Pancreas (tissue), 10 donors: ENCODE measurements at regions not wholly inside any gene's neighbourhood (a gene's known extent, or its start where the extent isn't known, plus 50 kb on each side); places are given as distances from the start of the nearest gene placed in this dataset.

ENCODE experiments used
- ATAC-seq, 4 donors: fragments of 200-7000 bp; cut with Tn5 transposase; one replicate each; pipeline versions ENCODE4 v1.8.0 to v1.9.1; 2020; ENCODE audit warnings: mild to moderate bottlenecking in 4 of 4, moderate library complexity in 4 of 4
- DNase-seq, 6 donors: peaks; one replicate each; pipeline ENCODE4 v3.0.0-alpha.2; 2020
- FAIRE-seq: peaks from 2 replicates; lab custom pipeline; 2012; peaks lifted over from hg19 to GRCh38; lab: Jason Lieb, UNC
- H3K27ac ChIP-seq, 4 donors: fragments of 200-600 bp; sonication (generic); 1 replicate in 3 of 4; 2 replicates in 1 of 4; pipeline versions ENCODE4 v1.5.0 to v1.8.0; 2020
- H3K27me3 ChIP-seq, 4 donors: fragments of 200-600 bp; one replicate each; pipeline ENCODE4 v1.8.0; 2021
- H3K36me3 ChIP-seq, 3 donors: fragments of 200-600 bp; sonication (generic) in 1 of 3; one replicate each; pipeline versions ENCODE4 v1.5.0 to v1.8.0; 2020 to 2021
- H3K4me1 ChIP-seq, 3 donors: fragments of 200-600 bp; one replicate each; pipeline ENCODE4 v1.8.0; 2021
- H3K4me3 ChIP-seq, 4 donors: fragments of 200-600 bp; sonication (generic) in 2 of 4; one replicate each; pipeline versions ENCODE4 v1.5.0 to v1.8.0; 2020 to 2021
- H3K9me3 ChIP-seq, 4 donors: fragments of 200-600 bp; one replicate each; pipeline ENCODE4 v1.8.0; 2021
- WGBS, 2 donors: extraction: QIAGEN DNeasy Blood & Tissue Kit; methylation state at CpG; one replicate each; pipeline ENCODE4 v1.1.7; 2013; 5-methylcytosine and 5-hydroxymethylcytosine counted together
- intact Hi-C, 3 donors: fragments of 100-400 bp; cut with DNase I; formaldehyde crosslinking; loops; one replicate each; pipeline versions ENCODE4 v1.11.1 to v1.14.2; 2022
- TF ChIP-seq, protein P1 (sequence below), 4 donors: fragments of 200-600 bp; sonication (generic) in 3 of 4; IDR thresholded peaks; one replicate each; pipeline versions ENCODE4 v1.5.0 to v1.8.0; 2021; ENCODE audit warnings: antibody characterized with exemption in 4 of 4
- donor health status: healthy with polysubstance abuse.
- donor health status: DM: no; HTN: no; CAD: no; lungs with moderate emphysema.
- donor health status: DM: no; HTN: no; CAD: no.
- donor health status: control.
- donor health status: control.
- donor health status: Bipolar disorder and iron deficiency.
- donor health status: DM: yes; HTN: yes; CAD: no.
- donor health status: DM: no; HTN: no; CAD: no.
- donor health status: DM: no; HTN: no; CAD: no.
- donor health status: DM: yes; HTN: yes; CAD: no.

DNA sequence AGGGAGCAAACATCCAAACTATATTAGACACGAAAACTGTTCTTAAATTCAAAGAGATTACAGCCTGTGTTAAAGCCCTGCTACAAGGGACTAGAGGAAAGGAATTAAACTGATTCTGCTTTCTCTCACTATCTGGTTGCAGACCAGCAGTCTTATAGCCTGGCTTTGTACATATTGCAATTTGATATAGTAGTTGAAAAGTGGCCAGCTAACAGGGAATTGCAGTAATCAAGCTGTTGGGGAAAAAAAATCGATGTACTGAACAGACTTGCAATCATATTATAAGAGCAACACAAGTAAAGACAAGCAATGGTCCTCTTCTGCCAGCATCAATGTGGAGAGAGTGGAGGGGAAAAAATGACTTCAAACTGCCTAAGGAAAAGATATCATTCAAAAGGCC lies 364.4 kb upstream of the EPHA5 start:
- ATAC-seq (no peak), FAIRE-seq (no peak), DNase-seq (no peak)
- no peaks in the 10 kb centered on the region for H3K9me3 ChIP-seq
- TF ChIP-seq, protein P1, sequence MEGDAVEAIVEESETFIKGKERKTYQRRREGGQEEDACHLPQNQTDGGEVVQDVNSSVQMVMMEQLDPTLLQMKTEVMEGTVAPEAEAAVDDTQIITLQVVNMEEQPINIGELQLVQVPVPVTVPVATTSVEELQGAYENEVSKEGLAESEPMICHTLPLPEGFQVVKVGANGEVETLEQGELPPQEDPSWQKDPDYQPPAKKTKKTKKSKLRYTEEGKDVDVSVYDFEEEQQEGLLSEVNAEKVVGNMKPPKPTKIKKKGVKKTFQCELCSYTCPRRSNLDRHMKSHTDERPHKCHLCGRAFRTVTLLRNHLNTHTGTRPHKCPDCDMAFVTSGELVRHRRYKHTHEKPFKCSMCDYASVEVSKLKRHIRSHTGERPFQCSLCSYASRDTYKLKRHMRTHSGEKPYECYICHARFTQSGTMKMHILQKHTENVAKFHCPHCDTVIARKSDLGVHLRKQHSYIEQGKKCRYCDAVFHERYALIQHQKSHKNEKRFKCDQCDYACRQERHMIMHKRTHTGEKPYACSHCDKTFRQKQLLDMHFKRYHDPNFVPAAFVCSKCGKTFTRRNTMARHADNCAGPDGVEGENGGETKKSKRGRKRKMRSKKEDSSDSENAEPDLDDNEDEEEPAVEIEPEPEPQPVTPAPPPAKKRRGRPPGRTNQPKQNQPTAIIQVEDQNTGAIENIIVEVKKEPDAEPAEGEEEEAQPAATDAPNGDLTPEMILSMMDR (IDR thresholded peaks at IDR 0.05): no peak
- H3K27ac ChIP-seq: no peak overlapping the region
- H3K4me3 ChIP-seq: no peak overlapping the region
- H3K36me3 ChIP-seq: no peaks in the 10 kb centered on the region
- no peaks in the 10 kb centered on the region for H3K4me1 ChIP-seq
- WGBS, 2 donors: 16 to 17% methylated on average over 2 of the region's 2 CpGs
- H3K27me3 ChIP-seq: no peaks in the 10 kb centered on the region
- intact Hi-C loops: no loop called here

DNA sequence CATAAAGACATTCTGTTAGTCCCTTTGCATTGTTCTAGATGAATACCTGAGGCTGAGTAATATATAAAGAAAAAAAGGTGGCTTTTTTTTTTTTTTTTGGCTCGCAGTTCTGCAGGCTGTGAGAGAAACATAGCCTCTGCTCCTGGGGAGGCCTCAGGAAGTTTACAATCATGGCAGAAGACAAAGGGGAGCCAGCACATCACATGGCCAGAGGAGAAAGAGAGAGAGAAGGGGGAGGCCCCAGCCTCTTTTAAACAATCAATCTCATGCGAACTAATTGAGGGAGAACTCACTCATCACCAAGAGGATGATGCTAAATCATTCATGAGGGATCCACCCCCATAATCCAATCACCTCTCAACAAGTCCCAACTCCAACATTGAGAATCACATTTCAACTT lies 364.0 kb upstream of the EPHA5 start:
- WGBS, 2 donors: 32 to 62% methylated on average over 2 of the region's 2 CpGs
- Histone ChIP-seq H3K27ac (no peak overlapping the region), H3K4me1 (no peaks in the 10 kb centered on the region), H3K27me3 (no peaks in the 10 kb centered on the region), H3K36me3 (no peaks in the 10 kb centered on the region), H3K4me3 (no peak overlapping the region), H3K9me3 (no peaks in the 10 kb centered on the region)
- TF ChIP-seq, protein P1 (IDR thresholded peaks at IDR 0.05): no peak
- intact Hi-C loops: no loop called here
- DNase-seq: no peak
- ATAC-seq: no peak
- no peak for FAIRE-seq

DNA sequence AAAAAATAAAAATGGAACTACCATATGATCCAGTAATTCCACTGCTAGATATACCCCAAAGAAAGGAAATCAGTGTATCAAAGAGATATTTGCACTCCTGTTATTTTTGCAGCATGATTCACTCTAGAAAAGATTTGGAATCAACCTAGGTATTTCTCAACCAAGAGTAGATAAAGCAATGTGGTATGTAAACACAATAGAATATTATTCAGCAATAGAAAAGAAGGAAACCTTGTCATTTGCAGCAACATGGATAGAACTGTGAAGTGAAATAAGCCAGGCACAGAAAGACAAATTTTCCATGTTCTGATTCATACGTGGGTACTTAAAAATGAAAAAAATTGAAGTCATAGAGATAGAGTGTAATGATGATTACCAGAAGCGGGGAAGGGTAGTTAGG lies 362.3 kb upstream of the EPHA5 start:
- ATAC-seq (no peak), FAIRE-seq (no peak), DNase-seq (no peak)
- Histone ChIP-seq H3K27ac (no peak overlapping the region), H3K9me3 (no peaks in the 10 kb centered on the region), H3K36me3 (no peaks in the 10 kb centered on the region), H3K4me1 (no peaks in the 10 kb centered on the region), H3K4me3 (no peak overlapping the region), H3K27me3 (no peaks in the 10 kb centered on the region)
- 43 to 75% methylated on average over 2 of the region's 2 CpGs for WGBS, 2 donors
- TF ChIP-seq, protein P1 (IDR thresholded peaks at IDR 0.05): no peak
- intact Hi-C loops: no loop called here

DNA sequence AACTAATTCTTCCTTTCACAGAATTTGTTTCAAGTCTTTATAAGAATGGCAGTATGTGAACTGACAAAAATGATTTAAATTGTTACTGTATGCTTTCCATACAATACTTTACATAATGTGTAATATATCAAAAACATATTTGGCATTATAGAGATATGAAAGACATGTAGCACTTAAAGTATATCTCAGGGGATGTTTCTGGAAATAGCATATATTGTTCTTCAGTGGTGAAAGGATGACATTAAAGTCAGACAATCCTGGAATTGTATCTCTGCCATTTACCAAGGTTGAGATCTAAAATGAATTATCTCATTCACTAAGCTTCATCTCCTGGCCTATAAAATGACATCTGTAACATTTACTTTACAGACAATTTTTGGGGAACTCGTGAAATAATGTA lies 358.4 kb upstream of the EPHA5 start:
- TF ChIP-seq, protein P1 (IDR thresholded peaks at IDR 0.05): no peak
- DNase-seq (no peak), ATAC-seq (no peak), FAIRE-seq (no peak)
- Histone ChIP-seq H3K27ac (no peak overlapping the region), H3K4me1 (no peaks in the 10 kb centered on the region), H3K4me3 (no peak overlapping the region), H3K36me3 (no peaks in the 10 kb centered on the region), H3K27me3 (no peaks in the 10 kb centered on the region), H3K9me3 (no peaks in the 10 kb centered on the region)
- intact Hi-C loops: no loop called here
- 57 to 71% methylated on average over 1 of the region's 1 CpG for WGBS, 2 donors

DNA sequence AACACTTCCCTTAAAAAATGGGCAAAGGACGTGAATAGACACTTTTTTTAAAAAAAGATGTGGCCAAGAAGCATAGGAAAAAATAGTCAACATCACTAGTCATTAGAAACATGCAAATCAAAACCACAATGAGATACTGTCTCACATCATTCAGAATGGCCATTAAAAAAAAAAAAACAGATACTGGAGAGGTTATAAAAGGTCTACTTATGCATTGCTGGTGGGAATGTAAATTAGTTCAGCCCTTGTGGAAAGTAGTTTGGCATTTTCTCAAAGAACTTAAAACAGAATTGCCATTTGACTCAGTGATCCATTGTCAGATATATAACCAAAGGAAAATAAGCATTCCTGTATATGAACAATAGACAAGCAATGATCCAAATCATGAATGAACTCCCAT lies 352.8 kb upstream of the EPHA5 start:
- no peaks in the 10 kb centered on the region for H3K36me3 ChIP-seq
- no peak for DNase-seq
- intact Hi-C loops: no loop called here
- no peak overlapping the region for H3K27ac ChIP-seq
- TF ChIP-seq, protein P1 (IDR thresholded peaks at IDR 0.05): no peak
- H3K4me1 ChIP-seq: no peaks in the 10 kb centered on the region
- 16 to 43% methylated on average over 1 of the region's 1 CpG for WGBS, 2 donors
- no peaks in the 10 kb centered on the region for H3K9me3 ChIP-seq
- H3K27me3 ChIP-seq: no peaks in the 10 kb centered on the region
- no peak for FAIRE-seq
- ATAC-seq: no peak
- no peak overlapping the region for H3K4me3 ChIP-seq
